Sigmoid colon (tissue), 4 donors: ENCODE measurements at regions not wholly inside any gene's neighbourhood (a gene's known extent, or its start where the extent isn't known, plus 50 kb on each side); places are given as distances from the start of the nearest gene placed in this dataset.

ENCODE experiments used
- CTCF ChIP-seq, 4 experiments: fragments of 450-650 bp in 3 of 4; fragments of 200-600 bp in 1 of 4; IDR thresholded peaks; one replicate each; pipeline ENCODE4 v1.5.1; 2016 to 2019; ENCODE audit warnings: antibody characterized with exemption in 4 of 4, mild to moderate bottlenecking in 3 of 4, moderate library complexity in 2 of 4
- EP300 ChIP-seq, 4 donors: sonication (generic); formaldehyde crosslinking; IDR thresholded peaks; one replicate each; pipeline ENCODE4 v1.6.1; 2017; ENCODE audit warnings: antibody characterized with exemption in 4 of 4
- POLR2A ChIP-seq, 2 donors: fragments of 450-650 bp; IDR thresholded peaks; one replicate each; pipeline ENCODE4 v1.6.1; 2016; ENCODE audit warnings: antibody characterized with exemption in 2 of 2, mild to moderate bottlenecking in 2 of 2, moderate library complexity in 2 of 2
- POLR2AphosphoS5 ChIP-seq, 4 donors: sonication (generic); formaldehyde crosslinking; IDR thresholded peaks; one replicate each; pipeline ENCODE4 v1.6.1; 2017; ENCODE audit warnings: antibody characterized with exemption in 4 of 4

GRCh38 chr11:42816471-42816870 is 495.3 kb upstream of the API5 start:
- no peak for TF ChIP-seq CTCF (IDR thresholded peaks at IDR 0.05)
- TF ChIP-seq POLR2AphosphoS5 (IDR thresholded peaks at IDR 0.05), result no peak
- no peak for TF ChIP-seq EP300 (IDR thresholded peaks at IDR 0.05)
- no peak for TF ChIP-seq POLR2A (IDR thresholded peaks at IDR 0.05)
